ENCODE measurements at regions not wholly inside any gene's neighbourhood (a gene's known extent, or its start where the extent isn't known, plus 50 kb on each side); places are given as distances from the start of the nearest gene placed in this dataset.

GRCh38 chr3:176088962-176089383, 1108.3 kb downstream of the TBL1XR1 start:
- in situ Hi-C loops (cut with MboI; ENCODE audit: low sequenced_read_pairs, unreplicated experiment): no loop called here
- TF ChIP-seq CTCF (IDR thresholded peaks at IDR 0.05; ENCODE audit: borderline replicate concordance, control extremely low read depth, extremely low read depth, insufficient read depth, missing control alignments): no peak
- DNase-seq (ENCODE audit: low spot score): no peak

- in situ Hi-C loops (cut with MboI; ENCODE audit: low sequenced_read_pairs, unreplicated experiment): no loop called here
- DNase-seq (ENCODE audit: low spot score): no peak
- no peak for TF ChIP-seq CTCF (IDR thresholded peaks at IDR 0.05; ENCODE audit: borderline replicate concordance, control extremely low read depth, extremely low read depth, insufficient read depth, missing control alignments)
Measured at GRCh38 chr3:176087066-176087697, 1110.1 kb downstream of the TBL1XR1 start.

GRCh38 chr3:176079785-176080184, 1117.5 kb downstream of the TBL1XR1 start:
- DNase-seq (ENCODE audit: low spot score): no peak
- TF ChIP-seq CTCF (IDR thresholded peaks at IDR 0.05; ENCODE audit: borderline replicate concordance, control extremely low read depth, extremely low read depth, insufficient read depth, missing control alignments): no peak
- in situ Hi-C loops (cut with MboI; ENCODE audit: low sequenced_read_pairs, unreplicated experiment): no loop called here

GRCh38 chr3:176078906-176079305, 1118.4 kb downstream of the TBL1XR1 start:
- in situ Hi-C loops (cut with MboI; ENCODE audit: low sequenced_read_pairs, unreplicated experiment): no loop called here
- no peak for TF ChIP-seq CTCF (IDR thresholded peaks at IDR 0.05; ENCODE audit: borderline replicate concordance, control extremely low read depth, extremely low read depth, insufficient read depth, missing control alignments)
- no peak for DNase-seq (ENCODE audit: low spot score)

- no peak for DNase-seq (ENCODE audit: low spot score)
- in situ Hi-C loops (cut with MboI; ENCODE audit: low sequenced_read_pairs, unreplicated experiment): no loop called here
- no peak for TF ChIP-seq CTCF (IDR thresholded peaks at IDR 0.05; ENCODE audit: borderline replicate concordance, control extremely low read depth, extremely low read depth, insufficient read depth, missing control alignments)
Measured at GRCh38 chr3:176075491-176075890, 1121.8 kb downstream of the TBL1XR1 start.

GRCh38 chr3:176075046-176075445, 1122.2 kb downstream of the TBL1XR1 start:
- TF ChIP-seq CTCF (IDR thresholded peaks at IDR 0.05; ENCODE audit: borderline replicate concordance, control extremely low read depth, extremely low read depth, insufficient read depth, missing control alignments): no peak
- no peak for DNase-seq (ENCODE audit: low spot score)
- in situ Hi-C loops (cut with MboI; ENCODE audit: low sequenced_read_pairs, unreplicated experiment): no loop called here

All from GM13976 (cell line).